H1 (cell line): ENCODE measurements at regions not wholly inside any gene's neighbourhood (a gene's known extent, or its start where the extent isn't known, plus 50 kb on each side); places are given as distances from the start of the nearest gene placed in this dataset.

Experiments used
- ASH2L ChIP-seq: fragments of 200-600, 300-600 bp; sonication (generic); IDR thresholded peaks from one replicate; pipeline ENCODE4 v1.7.1; 2017; ENCODE audit warnings: low read length
- CTCF ChIP-seq, 3 experiments: IDR thresholded peaks; 1 replicate in 2 of 3; 2 replicates in 1 of 3; pipeline versions ENCODE4 v1.5.1 to v1.6.1; 2011; ENCODE audit warnings: low read length in 3 of 3, mild to moderate bottlenecking in 3 of 3, inconsistent platforms in 2 of 3, low read depth in 1 of 3, moderate library complexity in 1 of 3; ENCODE audit not compliant: insufficient read depth in 1 of 3; ENCODE audit errors: control extremely low read depth in 1 of 3
- EZH2 ChIP-seq: fragments of 200-600 bp; sonication (generic); IDR thresholded peaks from 2 replicates; pipeline ENCODE4 v1.7.1; 2012; ENCODE audit warnings: low read depth, mild to moderate bottlenecking, moderate library complexity, low read length, inconsistent platforms; ENCODE audit not compliant: severe bottlenecking
- HDAC6 ChIP-seq: IDR thresholded peaks from one replicate; pipeline ENCODE4 v1.7.1; 2012; ENCODE audit warnings: low read depth, mild to moderate bottlenecking, inconsistent platforms, low read length, moderate library complexity
- MAX ChIP-seq: IDR thresholded peaks from 2 replicates; pipeline ENCODE4 v1.6.1; 2012; ENCODE audit warnings: inconsistent platforms
- RXRA ChIP-seq: IDR thresholded peaks from 2 replicates; pipeline ENCODE4 v1.6.1; 2011; ENCODE audit warnings: low read depth, mild to moderate bottlenecking, low read length, moderate library complexity; ENCODE audit not compliant: insufficient read depth
- SIN3A ChIP-seq, 2 experiments: IDR thresholded peaks in 1 of 2; conservative IDR thresholded peaks in 1 of 2; 2 replicates each; pipeline ENCODE4 v1.6.1; 2011 to 2012; ENCODE audit warnings: low read length in 2 of 2, improper control_type of control experiment in 1 of 2, low read depth in 1 of 2, mild to moderate bottlenecking in 1 of 2
- TAF1 ChIP-seq: IDR thresholded peaks from 2 replicates; pipeline ENCODE4 v1.6.1; 2011; ENCODE audit warnings: mild to moderate bottlenecking, low read depth, low read length
- TCF12 ChIP-seq: IDR thresholded peaks from 2 replicates; pipeline ENCODE4 v1.6.1; 2011; ENCODE audit warnings: low read depth, mild to moderate bottlenecking, low read length

DNA sequence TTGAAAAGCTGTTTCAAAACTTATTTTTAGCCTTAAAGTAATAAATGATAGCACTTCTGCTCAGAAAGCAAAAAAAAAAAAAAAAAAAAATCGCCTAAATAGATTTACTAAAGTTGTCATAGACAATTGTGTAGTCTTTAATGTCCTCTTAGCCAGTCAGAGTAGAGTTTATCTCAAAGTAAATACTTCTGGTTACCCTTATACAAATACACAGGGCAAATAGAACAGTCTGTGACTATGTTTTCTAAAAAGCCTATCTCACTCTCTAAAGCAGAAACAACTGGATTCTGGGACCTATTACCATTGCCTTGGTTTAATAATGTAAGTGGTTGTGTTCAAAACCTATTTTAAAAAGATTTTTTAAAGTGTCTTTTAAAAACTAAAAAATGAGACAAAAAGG lies 156.2 kb upstream of the THSD7A start:
- no peak for TF ChIP-seq HDAC6
- no peak for TF ChIP-seq MAX
- no peak for TF ChIP-seq TCF12
- TF ChIP-seq TAF1: no peak
- TF ChIP-seq RXRA: no peak
- TF ChIP-seq CTCF (IDR thresholded peaks at IDR 0.05; ENCODE audit: control extremely low read depth in 1 of 3, insufficient read depth in 1 of 3, low read depth in 1 of 3, low read length in 3 of 3): no peak
- TF ChIP-seq SIN3A (conservative IDR thresholded peaks at IDR 0.05 in 1 of 2, IDR thresholded peaks at IDR 0.05 in 1 of 2; ENCODE audit: low read depth in 1 of 2, low read length in 2 of 2): no peak
- no peak for TF ChIP-seq EZH2
- no peak for TF ChIP-seq ASH2L
